T-helper 2 cell treated with Interferon-gamma antibody and Interleukin-4, amounts not matched to agents 5 μg/mL and 100 μg/mL, for 36 hours (primary cell): ENCODE measurements at regions not wholly inside any gene's neighbourhood (a gene's known extent, or its start where the extent isn't known, plus 50 kb on each side); places are given as distances from the start of the nearest gene placed in this dataset.

Experiments
- DNase-seq: peaks from one replicate; pipeline ENCODE4 v3.0.0; 2021; ENCODE audit warnings: low spot score
- H3K27ac Mint-ChIP-seq: one replicate; pipeline ENCODE4 v1.8.0; 2021; ENCODE audit warnings: mild to moderate bottlenecking, mixed read lengths
- H3K27me3 Mint-ChIP-seq: one replicate; pipeline ENCODE4 v1.8.0; 2021; ENCODE audit warnings: low read depth, mixed read lengths
- H3K36me3 Mint-ChIP-seq: one replicate; pipeline ENCODE4 v1.8.0; 2021; ENCODE audit warnings: low read depth, mixed read lengths
- H3K4me1 Mint-ChIP-seq: one replicate; pipeline ENCODE4 v1.8.0; 2021; ENCODE audit warnings: low read depth, mixed read lengths
- H3K4me3 Mint-ChIP-seq: one replicate; pipeline ENCODE4 v1.8.0; 2022; ENCODE audit warnings: mild to moderate bottlenecking, moderate library complexity, mixed read lengths
- H3K9me3 Mint-ChIP-seq: one replicate; pipeline ENCODE4 v1.8.0; 2021; ENCODE audit warnings: mixed read lengths

DNA sequence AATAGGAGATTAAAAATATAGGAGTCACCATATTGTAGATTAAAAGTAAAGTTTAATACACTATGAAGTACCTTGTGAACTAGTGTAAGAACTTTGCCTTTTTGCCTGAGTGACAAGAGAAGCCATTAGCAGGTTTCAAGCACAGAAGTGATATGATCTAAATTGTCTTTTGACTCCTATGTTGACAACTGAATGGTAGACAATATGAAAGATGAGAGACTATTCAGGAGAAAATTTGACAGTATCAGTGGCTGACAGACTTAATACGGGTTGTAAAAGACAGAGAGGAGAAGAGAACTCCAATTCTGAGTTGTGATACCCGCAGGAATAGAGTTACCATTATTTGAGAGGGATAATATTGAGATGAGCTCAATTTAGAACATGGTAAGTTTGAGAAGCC, 1259.8 kb downstream of the PCDH7 start:
- H3K36me3 Mint-ChIP-seq = no peaks in the 10 kb centered on the region
- no peaks in the 10 kb centered on the region for H3K27me3 Mint-ChIP-seq
- no peak overlapping the region for H3K4me3 Mint-ChIP-seq
- H3K9me3 Mint-ChIP-seq = peaks cover 22% of the 10 kb centered on the region
- H3K27ac Mint-ChIP-seq = no peak overlapping the region
- no peaks in the 10 kb centered on the region for H3K4me1 Mint-ChIP-seq
- DNase-seq = no peak

DNA sequence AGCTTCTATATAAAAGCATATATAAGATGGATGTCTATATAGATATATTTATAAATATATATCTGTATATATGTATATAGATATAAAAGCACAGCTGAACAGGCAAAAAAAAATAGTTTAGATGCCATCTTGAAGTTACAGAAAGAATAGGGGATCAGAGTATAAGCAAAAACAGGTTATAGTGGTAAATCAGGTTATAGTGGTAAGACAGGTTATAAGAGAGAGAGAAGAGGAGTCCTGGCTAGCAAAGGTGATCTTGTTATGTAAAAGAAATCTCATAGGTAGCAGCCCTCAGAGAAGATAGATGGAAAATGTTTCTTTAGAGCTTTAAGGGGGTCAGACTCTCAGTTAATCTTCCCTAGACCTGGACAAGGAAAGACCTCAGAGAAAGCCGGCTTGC, 1263.1 kb downstream of the PCDH7 start:
- DNase-seq = no peak

DNA sequence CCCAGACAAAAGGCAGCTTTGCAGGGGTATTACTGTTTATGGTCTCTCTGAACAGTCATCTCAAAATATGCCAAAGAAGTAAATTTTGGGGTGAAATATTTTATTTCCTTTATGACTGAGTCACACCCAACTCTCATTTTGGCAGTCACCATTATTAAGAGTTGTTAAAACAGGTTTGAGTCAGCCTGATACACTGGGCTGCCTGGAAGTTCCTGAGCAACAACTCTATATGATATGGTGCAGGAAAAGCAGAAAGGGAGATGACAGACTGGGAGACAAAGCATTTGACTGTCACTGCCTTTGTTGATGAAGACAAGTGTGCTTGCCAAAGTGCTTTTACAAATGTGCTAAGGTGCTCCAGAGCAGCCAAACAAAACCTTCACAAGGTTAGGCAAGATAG, 1263.5 kb downstream of the PCDH7 start:
- no peaks in the 10 kb centered on the region for H3K36me3 Mint-ChIP-seq
- H3K27ac Mint-ChIP-seq = no peak overlapping the region
- no peak for DNase-seq
- no peak overlapping the region for H3K4me3 Mint-ChIP-seq
- peaks cover 23% of the 10 kb centered on the region for H3K9me3 Mint-ChIP-seq
- no peaks in the 10 kb centered on the region for H3K4me1 Mint-ChIP-seq
- no peaks in the 10 kb centered on the region for H3K27me3 Mint-ChIP-seq

More for the DNA sequence above, 1263.1 kb downstream of the PCDH7 start:
- H3K27ac Mint-ChIP-seq = no peak overlapping the region
- peaks cover 21% of the 10 kb centered on the region for H3K9me3 Mint-ChIP-seq
- no peak overlapping the region for H3K4me3 Mint-ChIP-seq
- no peaks in the 10 kb centered on the region for H3K4me1 Mint-ChIP-seq
- no peaks in the 10 kb centered on the region for H3K27me3 Mint-ChIP-seq
- no peaks in the 10 kb centered on the region for H3K36me3 Mint-ChIP-seq

DNA sequence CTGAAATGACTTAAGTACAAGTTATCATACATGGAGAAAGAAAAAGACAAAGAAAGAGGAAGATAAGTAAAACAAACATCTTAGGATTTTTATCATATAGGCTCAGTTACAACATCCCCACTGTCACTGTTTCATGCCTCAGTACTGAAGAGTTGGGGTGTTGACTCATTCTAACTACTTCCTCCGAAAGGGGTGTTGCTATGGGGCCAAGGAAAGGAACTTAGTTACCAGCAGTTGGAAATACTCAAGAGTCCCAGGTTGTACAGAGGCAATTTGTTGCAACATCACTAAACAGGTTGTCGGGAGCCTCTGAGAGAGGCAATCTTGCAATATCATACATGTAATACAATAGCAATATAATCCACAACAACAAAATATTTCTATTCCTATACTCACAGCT, 1264.7 kb downstream of the PCDH7 start:
- Mint-ChIP-seq H3K27me3 (no peaks in the 10 kb centered on the region), H3K27ac (no peak overlapping the region), H3K4me1 (no peaks in the 10 kb centered on the region)

DNA sequence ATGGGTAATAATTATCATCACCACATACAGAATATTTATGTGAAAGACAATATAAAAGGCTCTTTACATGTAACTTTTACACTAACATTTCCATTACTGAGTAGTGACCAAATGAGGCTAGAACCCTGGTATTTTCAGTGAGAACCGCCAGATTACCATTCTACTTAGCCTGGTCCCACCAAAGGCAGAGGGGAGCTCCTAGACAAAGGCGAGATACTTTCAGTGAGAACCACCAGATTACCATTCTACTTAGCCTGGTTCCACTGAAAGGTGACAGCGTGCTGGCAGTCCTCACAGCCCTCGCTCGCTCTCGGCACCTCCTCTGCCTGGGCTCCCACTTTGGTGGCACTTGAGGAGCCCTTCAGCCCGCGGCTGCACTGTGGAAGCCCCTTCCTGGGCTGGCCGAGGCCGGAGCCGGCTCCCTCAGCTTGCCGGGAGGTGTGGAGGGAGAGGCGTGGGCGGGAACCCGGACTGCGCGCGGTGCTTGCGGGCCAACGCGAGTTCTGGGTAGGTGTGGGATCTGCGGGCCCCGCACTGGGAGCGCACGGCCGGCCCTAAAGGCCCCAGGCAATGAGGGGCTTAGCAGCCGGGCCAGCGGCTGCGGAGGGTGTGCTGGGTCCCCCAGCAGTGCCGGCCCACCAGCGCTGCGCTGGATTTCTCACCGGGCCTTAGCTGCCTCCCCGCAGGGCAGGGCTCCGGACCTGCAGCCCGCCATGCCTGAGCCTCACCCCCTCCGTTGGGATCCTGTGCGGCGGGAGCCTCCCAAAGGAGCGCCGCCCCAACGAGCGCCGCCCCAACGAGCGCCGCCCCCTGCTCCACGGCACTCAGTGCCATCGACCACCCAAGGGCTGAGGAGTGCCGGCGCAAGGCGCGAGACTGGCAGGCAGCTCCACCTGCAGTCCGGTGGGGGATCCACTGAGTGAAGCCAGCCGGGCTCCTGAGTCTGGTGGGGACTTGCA, 1276.1 kb downstream of the PCDH7 start:
- DNase-seq = no peak
- no peak overlapping the region for H3K27ac Mint-ChIP-seq
- no peaks in the 10 kb centered on the region for H3K4me1 Mint-ChIP-seq
- no peak overlapping the region for H3K4me3 Mint-ChIP-seq
- H3K9me3 Mint-ChIP-seq = peaks cover 37% of the 10 kb centered on the region
- no peaks in the 10 kb centered on the region for H3K36me3 Mint-ChIP-seq
- no peaks in the 10 kb centered on the region for H3K27me3 Mint-ChIP-seq

More for the DNA sequence above, 1264.7 kb downstream of the PCDH7 start:
- H3K9me3 Mint-ChIP-seq = peaks cover 23% of the 10 kb centered on the region
- no peak for DNase-seq
- no peak overlapping the region for H3K4me3 Mint-ChIP-seq
- H3K36me3 Mint-ChIP-seq = no peaks in the 10 kb centered on the region

DNA sequence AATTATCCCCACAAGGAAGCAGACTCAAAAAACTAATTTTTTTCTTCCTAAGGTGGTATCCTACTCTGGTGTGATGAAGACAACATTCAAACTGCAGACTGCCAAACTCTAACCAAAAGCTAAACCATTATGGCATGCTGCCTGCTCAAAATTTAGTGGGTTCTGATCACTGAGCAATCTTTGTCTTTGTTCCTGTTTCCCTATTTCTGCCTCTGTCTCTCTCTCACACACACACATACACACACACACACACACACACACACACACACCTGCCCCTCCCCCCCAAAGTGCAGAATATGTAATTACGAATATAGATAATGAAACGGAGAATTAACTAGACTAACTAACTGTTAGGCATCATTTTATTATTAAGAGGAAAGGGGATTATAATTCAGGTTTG, 1278.6 kb downstream of the PCDH7 start:
- DNase-seq = no peak
- Mint-ChIP-seq H3K4me3 (no peak overlapping the region), H3K9me3 (peaks cover 22% of the 10 kb centered on the region), H3K4me1 (no peaks in the 10 kb centered on the region), H3K27me3 (no peaks in the 10 kb centered on the region), H3K27ac (no peak overlapping the region), H3K36me3 (no peaks in the 10 kb centered on the region)

DNA sequence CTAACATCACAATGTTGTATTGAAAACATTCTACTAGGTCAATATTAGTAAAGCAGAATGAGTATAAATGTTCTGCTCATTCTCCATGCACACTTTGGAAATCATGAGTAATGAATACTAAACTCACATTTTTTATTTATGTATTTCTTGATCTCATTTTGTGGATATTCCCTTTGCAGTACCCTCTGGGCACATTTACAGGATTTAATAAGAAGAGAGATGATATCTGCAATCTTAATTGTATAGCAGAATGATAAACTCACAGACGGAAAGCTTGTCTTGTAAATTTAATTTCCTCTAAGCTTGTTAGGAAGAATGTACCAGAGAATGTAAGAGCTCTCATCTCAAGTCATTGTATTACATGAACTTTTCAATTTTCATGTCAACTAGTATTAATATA, 1279.7 kb downstream of the PCDH7 start:
- DNase-seq = no peak
- no peaks in the 10 kb centered on the region for H3K4me1 Mint-ChIP-seq
- H3K4me3 Mint-ChIP-seq = no peak overlapping the region
- H3K27ac Mint-ChIP-seq = no peak overlapping the region
- peaks cover 16% of the 10 kb centered on the region for H3K9me3 Mint-ChIP-seq
- H3K27me3 Mint-ChIP-seq = no peaks in the 10 kb centered on the region
- H3K36me3 Mint-ChIP-seq = no peaks in the 10 kb centered on the region

DNA sequence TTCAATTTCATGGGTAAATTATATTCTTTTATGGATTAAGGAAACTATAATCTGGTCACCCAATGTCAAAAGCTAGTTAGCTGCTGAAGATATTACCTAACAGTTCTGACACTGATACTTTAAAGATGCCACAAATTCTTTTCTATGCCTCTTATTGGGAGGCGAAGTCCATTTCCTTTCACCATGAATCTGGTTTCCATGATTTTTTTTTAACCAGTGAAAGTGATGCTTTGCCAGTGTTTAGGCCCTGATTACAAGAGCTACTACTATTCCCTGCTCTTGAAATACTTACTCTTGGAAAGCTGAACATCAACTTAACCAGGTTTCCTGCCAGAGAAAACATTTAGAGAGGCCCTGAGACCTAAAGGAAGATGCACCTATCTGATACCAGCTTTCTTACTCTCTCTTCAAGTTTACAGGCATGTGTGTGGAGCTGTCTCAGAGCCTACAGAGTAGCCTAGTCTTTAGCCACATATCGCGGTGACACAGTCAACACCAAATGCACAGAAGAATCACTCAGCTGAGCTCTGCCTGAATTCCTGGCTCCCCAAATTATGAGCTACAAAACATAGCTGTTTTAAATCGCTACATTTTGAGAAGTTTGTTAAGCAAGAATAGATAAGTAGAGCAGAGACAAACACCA, 1280.8 kb downstream of the PCDH7 start:
- H3K4me1 Mint-ChIP-seq = no peaks in the 10 kb centered on the region
- H3K9me3 Mint-ChIP-seq = peaks cover 18% of the 10 kb centered on the region
- H3K4me3 Mint-ChIP-seq = no peak overlapping the region
- H3K36me3 Mint-ChIP-seq = no peaks in the 10 kb centered on the region
- H3K27me3 Mint-ChIP-seq = no peaks in the 10 kb centered on the region
- no peak overlapping the region for H3K27ac Mint-ChIP-seq
- DNase-seq = no peak

- H3K9me3 Mint-ChIP-seq = peaks cover 24% of the 10 kb centered on the region
- no peaks in the 10 kb centered on the region for H3K4me1 Mint-ChIP-seq
- no peaks in the 10 kb centered on the region for H3K36me3 Mint-ChIP-seq
- H3K27me3 Mint-ChIP-seq = no peaks in the 10 kb centered on the region
- H3K4me3 Mint-ChIP-seq = no peak overlapping the region
- no peak overlapping the region for H3K27ac Mint-ChIP-seq
- no peak for DNase-seq
Observed at GRCh38 chr4:32002037-32002747, 1282.0 kb downstream of the PCDH7 start.

DNA sequence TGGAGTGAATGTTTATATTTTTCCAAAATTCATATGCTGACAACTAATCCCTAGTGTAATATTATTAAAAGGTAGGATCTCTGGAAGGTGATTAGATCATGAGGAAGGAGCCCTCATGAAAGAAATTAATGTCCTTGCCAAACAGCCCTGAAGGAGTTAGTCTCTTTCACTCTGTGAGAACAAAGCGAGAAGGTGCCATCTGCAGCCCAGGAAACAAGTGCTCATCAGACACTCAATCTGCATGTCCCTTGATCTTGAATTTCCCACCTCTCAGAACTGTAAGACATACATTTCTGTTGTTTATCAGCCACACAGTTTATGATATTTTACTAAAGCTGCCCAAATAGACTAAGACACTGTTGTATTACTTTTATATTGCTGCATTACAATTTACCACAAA, 1283.4 kb downstream of the PCDH7 start:
- Mint-ChIP-seq H3K4me1 (no peaks in the 10 kb centered on the region), H3K4me3 (no peak overlapping the region), H3K36me3 (no peaks in the 10 kb centered on the region), H3K27me3 (no peaks in the 10 kb centered on the region), H3K27ac (no peak overlapping the region), H3K9me3 (peaks cover 21% of the 10 kb centered on the region)
- no peak for DNase-seq

- H3K27ac Mint-ChIP-seq = no peak overlapping the region
- no peak for DNase-seq
- H3K4me3 Mint-ChIP-seq = no peak overlapping the region
Observed at GRCh38 chr4:32010221-32010620, 1290.1 kb downstream of the PCDH7 start.

GRCh38 chr4:32022071-32022470, 1301.9 kb downstream of the PCDH7 start:
- no peaks in the 10 kb centered on the region for H3K4me1 Mint-ChIP-seq
- no peak overlapping the region for H3K27ac Mint-ChIP-seq
- no peaks in the 10 kb centered on the region for H3K27me3 Mint-ChIP-seq
- DNase-seq = no peak
- H3K9me3 Mint-ChIP-seq = peaks cover 27% of the 10 kb centered on the region
- H3K36me3 Mint-ChIP-seq = no peaks in the 10 kb centered on the region
- no peak overlapping the region for H3K4me3 Mint-ChIP-seq

More at GRCh38 chr4:32010221-32010620, 1290.1 kb downstream of the PCDH7 start:
- no peaks in the 10 kb centered on the region for H3K36me3 Mint-ChIP-seq
- no peaks in the 10 kb centered on the region for H3K4me1 Mint-ChIP-seq
- H3K9me3 Mint-ChIP-seq = peaks cover 35% of the 10 kb centered on the region
- no peaks in the 10 kb centered on the region for H3K27me3 Mint-ChIP-seq

DNA sequence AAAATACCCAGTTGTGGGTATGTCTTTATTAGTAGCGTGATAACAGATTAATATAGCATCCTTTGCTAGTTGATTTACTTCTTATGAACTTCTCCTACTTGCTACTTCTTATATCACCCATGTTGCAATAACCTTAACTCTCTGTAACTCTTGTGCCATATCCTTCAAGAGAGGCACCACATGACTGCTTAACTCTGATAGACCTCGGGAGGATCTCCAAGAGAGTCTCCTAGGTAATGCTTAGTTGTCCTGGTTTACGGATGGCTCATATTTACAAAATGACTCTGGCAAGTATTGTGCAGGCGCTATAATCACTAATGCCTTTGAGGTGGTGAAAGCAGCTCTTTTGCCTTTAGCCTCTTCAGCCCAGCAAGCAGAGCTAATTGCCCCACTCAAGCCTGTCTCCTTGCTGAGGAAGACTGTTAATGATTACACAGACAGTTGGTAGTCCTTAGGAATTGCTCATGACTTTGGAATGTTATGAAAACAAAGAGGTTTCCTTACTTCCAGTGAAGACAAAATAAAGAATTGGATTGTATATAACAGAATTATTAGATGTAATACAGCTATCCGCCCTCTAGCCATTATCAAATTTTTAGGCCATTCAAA, 1305.8 kb downstream of the PCDH7 start:
- H3K36me3 Mint-ChIP-seq = no peaks in the 10 kb centered on the region
- no peak overlapping the region for H3K4me3 Mint-ChIP-seq
- no peaks in the 10 kb centered on the region for H3K4me1 Mint-ChIP-seq
- H3K27me3 Mint-ChIP-seq = no peaks in the 10 kb centered on the region
- H3K9me3 Mint-ChIP-seq = peaks cover 36% of the 10 kb centered on the region
- no peak overlapping the region for H3K27ac Mint-ChIP-seq
- no peak for DNase-seq

GRCh38 chr4:32030406-32030805, 1310.2 kb downstream of the PCDH7 start:
- Mint-ChIP-seq H3K27ac (no peak overlapping the region), H3K4me3 (no peak overlapping the region), H3K27me3 (no peaks in the 10 kb centered on the region), H3K4me1 (no peaks in the 10 kb centered on the region), H3K36me3 (no peaks in the 10 kb centered on the region), H3K9me3 (peaks cover 33% of the 10 kb centered on the region)
- DNase-seq = no peak
